ENCODE measurements at regions not wholly inside any gene's neighbourhood (a gene's known extent, or its start where the extent isn't known, plus 50 kb on each side); places are given as distances from the start of the nearest gene placed in this dataset.

- H3K36me3 ChIP-seq (ENCODE audit: control insufficient read depth in 2 of 4, insufficient read depth in 4 of 4, low read length in 3 of 4) = no peaks in the 10 kb centered on the region
- H3K4me2 ChIP-seq (ENCODE audit: insufficient read depth in 1 of 2, low read depth in 2 of 2, low read length in 2 of 2) = peak overlapping the region; percentile 69 to 71
- no peak overlapping the region for H2BK120ac ChIP-seq (replicated peaks; ENCODE audit: low read depth, low read length)
- ChIA-PET CTCF (ENCODE audit: partially characterized antibody) (interaction anchor here (1.0 to 2.6 kb wide), 8 partner anchors 10 to 528 kb away, joined by 3 to 11 read pairs (median 6); no protein-coding TSS in a partner anchor), POLR2A (ENCODE audit: partially characterized antibody) (interaction anchor here (0.8 to 1.4 kb wide), 5 partner anchors 13 to 203 kb away, joined by 3 to 8 read pairs (median 6); partner anchors contain the start of genes DEPDC1 and WLS)
- H3K23me2 ChIP-seq (ENCODE audit: low read depth, low read length) = peaks cover 9% of the 10 kb centered on the region; the same call in 1 of the 2 replicates
- H3K27me3 ChIP-seq (replicated peaks in 1 of 4; ENCODE audit: control insufficient read depth in 3 of 4, extremely low read depth in 1 of 4, insufficient read depth in 3 of 4, low read length in 3 of 4) = peaks cover 14 to 59% (median 45%) of the 10 kb centered on the region in 4 experiments
- no peak overlapping the region for H3K23ac ChIP-seq (ENCODE audit: insufficient read length)
- H4K8ac ChIP-seq (ENCODE audit: extremely low read depth, insufficient read depth, low read length) = no peak overlapping the region
- no peak overlapping the region for H2BK15ac ChIP-seq (ENCODE audit: low read length)
- H3K4me1 ChIP-seq (replicated peaks in 1 of 4; ENCODE audit: control insufficient read depth in 3 of 4, insufficient read depth in 4 of 4, low read length in 3 of 4) = peaks cover 9 to 19% (median 16%) of the 10 kb centered on the region in 4 experiments
- H2BK12ac ChIP-seq (ENCODE audit: low read depth, low read length) = peak overlapping the region; percentile 64; the same call in 1 of the 2 replicates
- H2BK5ac ChIP-seq (ENCODE audit: low read depth, low read length) = no peak overlapping the region
- H3K56ac ChIP-seq (replicated peaks; ENCODE audit: insufficient read length, low read depth, low read length) = no peak overlapping the region
- H2AFZ ChIP-seq (ENCODE audit: low read length) = no peak overlapping the region
- no peaks in the 10 kb centered on the region for H3K9me3 ChIP-seq (ENCODE audit: insufficient read depth in 2 of 2, low read depth in 1 of 2, low read length in 1 of 2)
- 19% methylated on average over 16 of the region's 16 CpGs; no CpG with 5 or more reads in 1 of the 2 experiments for whole genome bisulfite sequencing, 2 experiments (ENCODE audit: extremely low coverage in 1 of 2, insufficient coverage in 1 of 2, insufficient read length in 1 of 2, insufficient replicate concordance in 2 of 2, low coverage in 1 of 2, low lambda C conversion rate in 2 of 2, missing lambda C conversion rate in 1 of 2)
- no peaks in the 10 kb centered on the region for H3K79me2 ChIP-seq (ENCODE audit: control insufficient read depth in 1 of 2, insufficient read depth in 2 of 2, low read length in 2 of 2)
- TF ChIP-seq ASH2L (IDR thresholded peaks at IDR 0.05; ENCODE audit: low read length) = peak; percentile 36
- no peak for TF ChIP-seq ATF3 (IDR thresholded peaks at IDR 0.05; ENCODE audit: insufficient read depth, low read depth, low read length)
- TF ChIP-seq HDAC2 (IDR thresholded peaks at IDR 0.05; ENCODE audit: borderline replicate concordance in 1 of 2, low read depth in 2 of 2, low read length in 2 of 2) = peak in 1 of 2 experiments; percentile 10; a peak in 1 of 4 replicates
- no peak overlapping the region for H3K4ac ChIP-seq (replicated peaks; ENCODE audit: insufficient read length, low read depth, low read length)
- H3K14ac ChIP-seq (ENCODE audit: insufficient read length) = no peak overlapping the region
- H2AK5ac ChIP-seq (ENCODE audit: low read depth, low read length) = no peak overlapping the region; the same call in 1 of the 2 replicates
- no peak overlapping the region for H3K27ac ChIP-seq (ENCODE audit: low read depth, low read length)
- no peak overlapping the region; a peak in 1 of 7 replicates for H3K9ac ChIP-seq (replicated peaks in 1 of 4; ENCODE audit: extremely low read depth in 1 of 4, low read depth in 3 of 4, low read length in 3 of 4)
- H3K18ac ChIP-seq (ENCODE audit: extremely low read depth, low read length) = peak overlapping the region; percentile 7; the same call in 1 of the 2 replicates
- H2BK20ac ChIP-seq (ENCODE audit: low read length) = no peak overlapping the region
- H4K20me1 ChIP-seq (replicated peaks in 1 of 2; ENCODE audit: control insufficient read depth in 1 of 2, insufficient read depth in 2 of 2, low read length in 2 of 2) = no peaks in the 10 kb centered on the region
- FAIRE-seq (no peak), DNase-seq (ENCODE audit: low read depth in 1 of 2, low spot score in 2 of 2) (no peak)
- H3K4me3 ChIP-seq (ENCODE audit: extremely low read depth in 1 of 4, insufficient read depth in 2 of 4, low read depth in 3 of 4, low read length in 4 of 4) = peak overlapping the region in 3 of 4 experiments; percentile 8 to 50 (median 24); a peak in 5 of 8 replicates
- no peak overlapping the region for H4K91ac ChIP-seq (replicated peaks; ENCODE audit: insufficient read length, low read length)
- no peaks in the 10 kb centered on the region for H3K79me1 ChIP-seq (ENCODE audit: low read depth, low read length)
- H4K5ac ChIP-seq (ENCODE audit: insufficient read length, low read depth, low read length) = no peak overlapping the region
These were observed 62.2 kb upstream of the WLS start for GRCh38 chr1:68294367-68295066.
